RWPE1 (cell line): ENCODE measurements at regions not wholly inside any gene's neighbourhood (a gene's known extent, or its start where the extent isn't known, plus 50 kb on each side); places are given as distances from the start of the nearest gene placed in this dataset.

Experiments
- CTCF ChIA-PET: fragments of 350-600 bp; sonication (Branson Sonifier 250); formaldehyde crosslinking; extraction: SDS; loops from one replicate; lab custom pipeline; 2021; lab: Yijun Ruan, JAX
- POLR2A ChIA-PET: fragments of 400-600 bp; formaldehyde crosslinking; extraction: SDS; loops from one replicate; lab custom pipeline; 2020; ENCODE audit warnings: antibody characterized with exemption; ENCODE audit not compliant: low non-redundant PET; lab: Yijun Ruan, JAX
- DNase-seq: peaks from one replicate; pipeline ENCODE4 v3.0.0; 2012; ENCODE audit warnings: low spot score
- H3K27ac ChIP-seq: fragments of 450-650 bp; 2 replicates; pipeline ENCODE4 v1.5.1; 2017
- TF ChIP-seq, protein P1 (sequence below): fragments of 450-650 bp; conservative IDR thresholded peaks from 2 replicates; pipeline ENCODE4 v1.5.1; 2017; ENCODE audit warnings: low read depth, mild to moderate bottlenecking

GRCh38 chr2:183339311-183339710 lies 215.1 kb downstream of the NUP35 start:
- no peak overlapping the region for H3K27ac ChIP-seq
- POLR2A ChIA-PET: no interaction called here
- TF ChIP-seq, protein P1, sequence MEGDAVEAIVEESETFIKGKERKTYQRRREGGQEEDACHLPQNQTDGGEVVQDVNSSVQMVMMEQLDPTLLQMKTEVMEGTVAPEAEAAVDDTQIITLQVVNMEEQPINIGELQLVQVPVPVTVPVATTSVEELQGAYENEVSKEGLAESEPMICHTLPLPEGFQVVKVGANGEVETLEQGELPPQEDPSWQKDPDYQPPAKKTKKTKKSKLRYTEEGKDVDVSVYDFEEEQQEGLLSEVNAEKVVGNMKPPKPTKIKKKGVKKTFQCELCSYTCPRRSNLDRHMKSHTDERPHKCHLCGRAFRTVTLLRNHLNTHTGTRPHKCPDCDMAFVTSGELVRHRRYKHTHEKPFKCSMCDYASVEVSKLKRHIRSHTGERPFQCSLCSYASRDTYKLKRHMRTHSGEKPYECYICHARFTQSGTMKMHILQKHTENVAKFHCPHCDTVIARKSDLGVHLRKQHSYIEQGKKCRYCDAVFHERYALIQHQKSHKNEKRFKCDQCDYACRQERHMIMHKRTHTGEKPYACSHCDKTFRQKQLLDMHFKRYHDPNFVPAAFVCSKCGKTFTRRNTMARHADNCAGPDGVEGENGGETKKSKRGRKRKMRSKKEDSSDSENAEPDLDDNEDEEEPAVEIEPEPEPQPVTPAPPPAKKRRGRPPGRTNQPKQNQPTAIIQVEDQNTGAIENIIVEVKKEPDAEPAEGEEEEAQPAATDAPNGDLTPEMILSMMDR: no peak
- CTCF ChIA-PET: no interaction called here
- DNase-seq: no peak

DNA sequence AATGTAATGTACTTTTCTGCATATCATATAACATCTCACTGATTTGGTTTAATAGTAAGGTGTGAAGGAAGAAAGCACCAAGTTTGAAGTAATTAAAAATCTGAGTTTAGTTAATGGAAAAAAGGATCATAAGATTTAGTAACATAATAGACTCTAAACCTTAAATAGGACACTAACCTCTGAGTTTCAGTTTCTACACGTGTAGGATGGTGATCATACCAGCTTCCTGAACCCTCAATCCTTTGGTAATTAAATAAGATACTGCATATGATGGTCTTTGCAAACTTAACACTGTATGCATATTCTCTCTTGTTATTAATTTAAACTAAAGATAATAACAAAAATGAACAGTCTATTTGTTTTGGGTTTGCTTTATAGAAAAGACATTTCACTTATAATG lies 216.8 kb downstream of the NUP35 start:
- no peak overlapping the region for H3K27ac ChIP-seq
- no peak for DNase-seq
- CTCF ChIA-PET: no interaction called here
- TF ChIP-seq, protein P1: no peak
- POLR2A ChIA-PET: no interaction called here

DNA sequence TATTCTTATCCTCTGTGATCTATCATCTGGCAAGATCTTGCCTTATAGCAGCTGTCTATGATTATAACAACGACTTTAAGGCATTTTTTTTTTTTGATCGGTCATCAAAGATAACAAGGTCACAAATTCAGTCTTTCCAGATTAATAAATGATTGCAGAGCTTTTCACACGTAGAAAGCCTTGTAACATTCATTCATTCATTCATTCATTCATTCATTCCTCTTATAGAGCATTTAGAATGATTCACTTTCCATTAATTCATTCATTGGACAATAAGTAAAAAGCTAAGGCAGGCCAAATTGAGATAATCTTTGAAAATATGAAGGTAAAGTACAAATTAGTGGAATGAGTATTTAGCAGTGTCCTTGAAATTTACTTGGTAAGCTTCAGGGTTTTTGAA lies 223.7 kb downstream of the NUP35 start:
- TF ChIP-seq, protein P1: no peak
- DNase-seq: no peak
- POLR2A ChIA-PET: no interaction called here
- CTCF ChIA-PET: no interaction called here
- no peak overlapping the region for H3K27ac ChIP-seq

DNA sequence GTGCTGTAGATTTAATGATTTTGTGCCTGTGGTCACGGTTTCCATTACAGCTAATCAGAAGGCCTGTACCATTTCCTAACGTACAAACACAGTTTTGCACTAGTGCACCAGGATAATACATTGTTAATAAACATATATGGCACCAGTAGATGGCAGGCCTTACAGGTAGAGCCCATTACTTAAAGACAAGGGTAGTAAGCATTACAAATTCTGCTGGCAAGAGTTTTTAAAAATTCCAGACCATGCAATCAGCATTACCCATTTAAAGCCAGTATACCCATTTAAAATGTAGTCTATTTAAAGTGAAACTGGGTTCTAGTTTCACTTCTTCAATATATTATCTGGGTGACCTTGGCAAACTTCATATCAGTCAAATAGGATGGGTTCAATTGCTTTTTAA lies 224.2 kb downstream of the NUP35 start:
- H3K27ac ChIP-seq: no peak overlapping the region
- TF ChIP-seq, protein P1: no peak
- CTCF ChIA-PET: no interaction called here
- no peak for DNase-seq
- POLR2A ChIA-PET: no interaction called here

- no peak for DNase-seq
- TF ChIP-seq, protein P1: no peak
- H3K27ac ChIP-seq: no peak overlapping the region
- ChIA-PET CTCF (interaction anchor here (1.2 kb wide), 1 partner anchor 100 kb away, joined by 3 read pairs; no protein-coding TSS in a partner anchor), POLR2A (no interaction called here)
Measured at GRCh38 chr2:183349091-183349490, 224.8 kb downstream of the NUP35 start.

DNA sequence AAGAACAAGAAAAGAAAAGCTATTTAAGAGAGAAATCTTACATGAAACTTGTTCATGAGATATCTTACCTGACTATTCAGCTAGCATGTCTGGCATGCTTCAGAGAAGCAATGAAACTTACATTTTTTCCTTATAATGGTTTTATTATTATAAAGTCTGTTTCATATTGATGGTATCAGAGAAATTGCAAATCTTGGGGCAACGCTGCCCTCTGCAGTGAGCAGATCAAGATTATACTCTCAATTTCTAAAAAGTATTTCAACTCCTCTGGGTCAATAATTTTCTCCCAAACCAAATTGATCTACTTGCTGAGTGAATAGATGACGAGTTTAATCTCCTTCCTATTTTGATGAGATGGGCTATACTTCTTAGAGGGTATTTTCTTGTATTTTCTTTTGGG lies 235.6 kb downstream of the NUP35 start:
- TF ChIP-seq, protein P1: no peak; the same call in 1 of the 2 replicates
- CTCF ChIA-PET: interaction anchor here (0.5 to 1.7 kb wide), 4 partner anchors 64 to 113 kb away, joined by 3 to 7 read pairs (median 4); no protein-coding TSS in a partner anchor
- no peak for DNase-seq
- POLR2A ChIA-PET: no interaction called here
- no peak overlapping the region for H3K27ac ChIP-seq
